ENCODE measurements at regions not wholly inside any gene's neighbourhood (a gene's known extent, or its start where the extent isn't known, plus 50 kb on each side); places are given as distances from the start of the nearest gene placed in this dataset.

GRCh38 chr15:31782016-31782783 is 248.1 kb upstream of the CHRNA7 start:
- DNase-seq = no peak

GRCh38 chr15:31782951-31783350 is 247.4 kb upstream of the CHRNA7 start:
- DNase-seq = no peak

GRCh38 chr15:31786360-31786759 is 244.0 kb upstream of the CHRNA7 start:
- no peak for DNase-seq

- DNase-seq = no peak
These were observed 242.2 kb upstream of the CHRNA7 start for GRCh38 chr15:31788104-31788503.

GRCh38 chr15:31792611-31793199 is 237.6 kb upstream of the CHRNA7 start:
- DNase-seq = no peak

GRCh38 chr15:31799319-31799714 is 231.0 kb upstream of the CHRNA7 start:
- DNase-seq = no peak

- no peak for DNase-seq
These were observed 230.5 kb upstream of the CHRNA7 start for GRCh38 chr15:31799715-31800321.

GRCh38 chr15:31801152-31801551 is 229.2 kb upstream of the CHRNA7 start:
- DNase-seq = no peak

GRCh38 chr15:31802761-31803160 is 227.6 kb upstream of the CHRNA7 start:
- DNase-seq = no peak

GRCh38 chr15:31803388-31803884 is 226.9 kb upstream of the CHRNA7 start:
- no peak for DNase-seq

GRCh38 chr15:31805090-31805662 is 225.1 kb upstream of the CHRNA7 start:
- DNase-seq = no peak

GRCh38 chr15:31806106-31806505 is 224.2 kb upstream of the CHRNA7 start:
- DNase-seq = no peak

- no peak for DNase-seq
These were observed 218.7 kb upstream of the CHRNA7 start for GRCh38 chr15:31811641-31812040.

GRCh38 chr15:31814082-31814481 is 216.2 kb upstream of the CHRNA7 start:
- no peak for DNase-seq

GRCh38 chr15:31815411-31816155 is 214.7 kb upstream of the CHRNA7 start:
- DNase-seq = no peak

- no peak for DNase-seq
These were observed 207.9 kb upstream of the CHRNA7 start for GRCh38 chr15:31822463-31822862.

- no peak for DNase-seq
These were observed 206.3 kb upstream of the CHRNA7 start for GRCh38 chr15:31824024-31824423.

- DNase-seq = no peak
These were observed 201.7 kb upstream of the CHRNA7 start for GRCh38 chr15:31828594-31828993.

- DNase-seq = no peak
These were observed 199.7 kb upstream of the CHRNA7 start for GRCh38 chr15:31830591-31830990.

GRCh38 chr15:31831596-31831995 is 198.7 kb upstream of the CHRNA7 start:
- DNase-seq = no peak

GRCh38 chr15:31834654-31835053 is 195.7 kb upstream of the CHRNA7 start:
- DNase-seq = no peak

- DNase-seq = no peak
These were observed 190.9 kb upstream of the CHRNA7 start for GRCh38 chr15:31839388-31839787.

- no peak for DNase-seq
These were observed 189.4 kb upstream of the CHRNA7 start for GRCh38 chr15:31840849-31841476.
